ENCODE measurements at regions not wholly inside any gene's neighbourhood (a gene's known extent, or its start where the extent isn't known, plus 50 kb on each side); places are given as distances from the start of the nearest gene placed in this dataset.
A peak's percentile ranks its signal among the peaks of the same experiment; 100 is the strongest.

GRCh38 chr10:78568620-78569019, 500.1 kb upstream of the ZMIZ1 start:
- no peak for DNase-seq (ENCODE audit: extremely low read depth, low read depth, low spot score)

- DNase-seq (ENCODE audit: extremely low read depth, low read depth, low spot score): no peak
These were observed 498.0 kb upstream of the ZMIZ1 start for GRCh38 chr10:78570633-78571235.

GRCh38 chr10:78571286-78571685, 497.5 kb upstream of the ZMIZ1 start:
- no peak for DNase-seq (ENCODE audit: extremely low read depth, low read depth, low spot score)

GRCh38 chr10:78571891-78572290, 496.9 kb upstream of the ZMIZ1 start:
- no peak for DNase-seq (ENCODE audit: extremely low read depth, low read depth, low spot score)

GRCh38 chr10:78572565-78572964, 496.2 kb upstream of the ZMIZ1 start:
- no peak for DNase-seq (ENCODE audit: extremely low read depth, low read depth, low spot score)

GRCh38 chr10:78574547-78574946, 494.2 kb upstream of the ZMIZ1 start:
- no peak for DNase-seq (ENCODE audit: extremely low read depth, low read depth, low spot score)

- DNase-seq (ENCODE audit: extremely low read depth, low read depth, low spot score): no peak
These were observed 493.4 kb upstream of the ZMIZ1 start for GRCh38 chr10:78575400-78575799.

GRCh38 chr10:78576276-78576675, 492.5 kb upstream of the ZMIZ1 start:
- DNase-seq (ENCODE audit: extremely low read depth, low read depth, low spot score): no peak

- DNase-seq (ENCODE audit: extremely low read depth, low read depth, low spot score): no peak
These were observed 491.1 kb upstream of the ZMIZ1 start for GRCh38 chr10:78577712-78578111.

- DNase-seq (ENCODE audit: extremely low read depth, low read depth, low spot score): no peak
These were observed 489.8 kb upstream of the ZMIZ1 start for GRCh38 chr10:78578929-78579328.

GRCh38 chr10:78579576-78579975, 489.2 kb upstream of the ZMIZ1 start:
- no peak for DNase-seq (ENCODE audit: extremely low read depth, low read depth, low spot score)

- DNase-seq (ENCODE audit: extremely low read depth, low read depth, low spot score): peak; percentile 31
These were observed 488.8 kb upstream of the ZMIZ1 start for GRCh38 chr10:78579995-78580394.

GRCh38 chr10:78581133-78581694, 487.6 kb upstream of the ZMIZ1 start:
- DNase-seq (ENCODE audit: extremely low read depth, low read depth, low spot score): no peak

GRCh38 chr10:78582540-78582939, 486.2 kb upstream of the ZMIZ1 start:
- DNase-seq (ENCODE audit: extremely low read depth, low read depth, low spot score): no peak

GRCh38 chr10:78584266-78584665, 484.5 kb upstream of the ZMIZ1 start:
- no peak for DNase-seq (ENCODE audit: extremely low read depth, low read depth, low spot score)

GRCh38 chr10:78584681-78585080, 484.1 kb upstream of the ZMIZ1 start:
- no peak for DNase-seq (ENCODE audit: extremely low read depth, low read depth, low spot score)

- DNase-seq (ENCODE audit: extremely low read depth, low read depth, low spot score): no peak
These were observed 482.8 kb upstream of the ZMIZ1 start for GRCh38 chr10:78585952-78586351.

- no peak for DNase-seq (ENCODE audit: extremely low read depth, low read depth, low spot score)
These were observed 480.5 kb upstream of the ZMIZ1 start for GRCh38 chr10:78588194-78588811.

GRCh38 chr10:78589687-78590086, 479.1 kb upstream of the ZMIZ1 start:
- no peak for DNase-seq (ENCODE audit: extremely low read depth, low read depth, low spot score)

- DNase-seq (ENCODE audit: extremely low read depth, low read depth, low spot score): no peak
These were observed 477.7 kb upstream of the ZMIZ1 start for GRCh38 chr10:78591066-78591465.

- no peak for DNase-seq (ENCODE audit: extremely low read depth, low read depth, low spot score)
These were observed 474.1 kb upstream of the ZMIZ1 start for GRCh38 chr10:78594559-78595268.

- no peak for DNase-seq (ENCODE audit: extremely low read depth, low read depth, low spot score)
These were observed 473.5 kb upstream of the ZMIZ1 start for GRCh38 chr10:78595269-78595619.
